Liver (tissue), 3 donors: ENCODE measurements at regions not wholly inside any gene's neighbourhood (a gene's known extent, or its start where the extent isn't known, plus 50 kb on each side); places are given as distances from the start of the nearest gene placed in this dataset.

Source experiments
- EGR1 ChIP-seq, 2 donors: IDR thresholded peaks; 2 replicates each; pipeline ENCODE4 v1.6.1; 2016 to 2018; ENCODE audit warnings: antibody characterized with exemption in 2 of 2, low read depth in 2 of 2
- GABPA ChIP-seq, 2 donors: IDR thresholded peaks in 1 of 2; conservative IDR thresholded peaks in 1 of 2; 2 replicates each; pipeline ENCODE4 v1.6.1; 2016; ENCODE audit warnings: antibody characterized with exemption in 2 of 2, mild to moderate bottlenecking in 1 of 2, moderate library complexity in 1 of 2
- HNF4G ChIP-seq: IDR thresholded peaks from 2 replicates; pipeline ENCODE4 v1.6.1; 2016; ENCODE audit warnings: antibody characterized with exemption
- MAX ChIP-seq: IDR thresholded peaks from 2 replicates; pipeline ENCODE4 v1.6.1; 2016; ENCODE audit warnings: antibody characterized with exemption
- RAD21 ChIP-seq, 2 donors: IDR thresholded peaks; 2 replicates each; pipeline ENCODE4 v1.6.1; 2016; ENCODE audit warnings: antibody characterized with exemption in 2 of 2, mild to moderate bottlenecking in 2 of 2
- TF ChIP-seq, protein P1 (sequence below): fragments of 150-350 bp; IDR thresholded peaks from 2 replicates; pipeline ENCODE4 v1.5.1; 2017; ENCODE audit warnings: improper control_type of control experiment, low read depth, low read length; ENCODE audit not compliant: missing input control
- TF ChIP-seq, protein P2 (sequence below): IDR thresholded peaks from 2 replicates; pipeline ENCODE4 v1.6.1; 2016; ENCODE audit warnings: antibody characterized with exemption, mild to moderate bottlenecking
- donor health status: healthy.
- donor health status: healthy.

GRCh38 chr2:219893541-219893940 is 266.1 kb downstream of the SLC4A3 start:
- TF ChIP-seq MAX (no peak), RAD21 (IDR thresholded peaks at IDR 0.05) (no peak), EGR1 (IDR thresholded peaks at IDR 0.05; ENCODE audit: low read depth in 2 of 2) (no peak), HNF4G (no peak), GABPA (IDR thresholded peaks at IDR 0.05 in 1 of 2, conservative IDR thresholded peaks at IDR 0.05 in 1 of 2) (no peak)
- TF ChIP-seq, protein P1, sequence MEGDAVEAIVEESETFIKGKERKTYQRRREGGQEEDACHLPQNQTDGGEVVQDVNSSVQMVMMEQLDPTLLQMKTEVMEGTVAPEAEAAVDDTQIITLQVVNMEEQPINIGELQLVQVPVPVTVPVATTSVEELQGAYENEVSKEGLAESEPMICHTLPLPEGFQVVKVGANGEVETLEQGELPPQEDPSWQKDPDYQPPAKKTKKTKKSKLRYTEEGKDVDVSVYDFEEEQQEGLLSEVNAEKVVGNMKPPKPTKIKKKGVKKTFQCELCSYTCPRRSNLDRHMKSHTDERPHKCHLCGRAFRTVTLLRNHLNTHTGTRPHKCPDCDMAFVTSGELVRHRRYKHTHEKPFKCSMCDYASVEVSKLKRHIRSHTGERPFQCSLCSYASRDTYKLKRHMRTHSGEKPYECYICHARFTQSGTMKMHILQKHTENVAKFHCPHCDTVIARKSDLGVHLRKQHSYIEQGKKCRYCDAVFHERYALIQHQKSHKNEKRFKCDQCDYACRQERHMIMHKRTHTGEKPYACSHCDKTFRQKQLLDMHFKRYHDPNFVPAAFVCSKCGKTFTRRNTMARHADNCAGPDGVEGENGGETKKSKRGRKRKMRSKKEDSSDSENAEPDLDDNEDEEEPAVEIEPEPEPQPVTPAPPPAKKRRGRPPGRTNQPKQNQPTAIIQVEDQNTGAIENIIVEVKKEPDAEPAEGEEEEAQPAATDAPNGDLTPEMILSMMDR: no peak
- TF ChIP-seq, protein P2, sequence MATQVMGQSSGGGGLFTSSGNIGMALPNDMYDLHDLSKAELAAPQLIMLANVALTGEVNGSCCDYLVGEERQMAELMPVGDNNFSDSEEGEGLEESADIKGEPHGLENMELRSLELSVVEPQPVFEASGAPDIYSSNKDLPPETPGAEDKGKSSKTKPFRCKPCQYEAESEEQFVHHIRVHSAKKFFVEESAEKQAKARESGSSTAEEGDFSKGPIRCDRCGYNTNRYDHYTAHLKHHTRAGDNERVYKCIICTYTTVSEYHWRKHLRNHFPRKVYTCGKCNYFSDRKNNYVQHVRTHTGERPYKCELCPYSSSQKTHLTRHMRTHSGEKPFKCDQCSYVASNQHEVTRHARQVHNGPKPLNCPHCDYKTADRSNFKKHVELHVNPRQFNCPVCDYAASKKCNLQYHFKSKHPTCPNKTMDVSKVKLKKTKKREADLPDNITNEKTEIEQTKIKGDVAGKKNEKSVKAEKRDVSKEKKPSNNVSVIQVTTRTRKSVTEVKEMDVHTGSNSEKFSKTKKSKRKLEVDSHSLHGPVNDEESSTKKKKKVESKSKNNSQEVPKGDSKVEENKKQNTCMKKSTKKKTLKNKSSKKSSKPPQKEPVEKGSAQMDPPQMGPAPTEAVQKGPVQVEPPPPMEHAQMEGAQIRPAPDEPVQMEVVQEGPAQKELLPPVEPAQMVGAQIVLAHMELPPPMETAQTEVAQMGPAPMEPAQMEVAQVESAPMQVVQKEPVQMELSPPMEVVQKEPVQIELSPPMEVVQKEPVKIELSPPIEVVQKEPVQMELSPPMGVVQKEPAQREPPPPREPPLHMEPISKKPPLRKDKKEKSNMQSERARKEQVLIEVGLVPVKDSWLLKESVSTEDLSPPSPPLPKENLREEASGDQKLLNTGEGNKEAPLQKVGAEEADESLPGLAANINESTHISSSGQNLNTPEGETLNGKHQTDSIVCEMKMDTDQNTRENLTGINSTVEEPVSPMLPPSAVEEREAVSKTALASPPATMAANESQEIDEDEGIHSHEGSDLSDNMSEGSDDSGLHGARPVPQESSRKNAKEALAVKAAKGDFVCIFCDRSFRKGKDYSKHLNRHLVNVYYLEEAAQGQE: no peak
